AG09319 (cell line): ENCODE measurements at regions not wholly inside any gene's neighbourhood (a gene's known extent, or its start where the extent isn't known, plus 50 kb on each side); places are given as distances from the start of the nearest gene placed in this dataset.

Experiments used
- DNase-seq: peaks from one replicate; pipeline ENCODE4 v3.0.0-alpha.2; 2010; ENCODE audit warnings: low read depth; ENCODE audit errors: extremely low read depth
- CTCF ChIP-seq: IDR thresholded peaks from 2 replicates; pipeline ENCODE4 v1.5.1; 2011; ENCODE audit warnings: low read depth, mild to moderate bottlenecking, inconsistent platforms, low read length, moderate library complexity

- DNase-seq, result no peak
- TF ChIP-seq CTCF, result no peak
Measured at GRCh38 chr9:74016004-74016403, 481.1 kb upstream of the RORB start.

- DNase-seq, result peak; percentile 24
- no peak for TF ChIP-seq CTCF
Measured at GRCh38 chr9:74025402-74025925, 471.7 kb upstream of the RORB start.

- DNase-seq, result no peak
- TF ChIP-seq CTCF, result no peak
Measured at GRCh38 chr9:74032421-74032820, 464.7 kb upstream of the RORB start.

GRCh38 chr9:74035786-74036185 is 461.3 kb upstream of the RORB start:
- TF ChIP-seq CTCF, result no peak
- no peak for DNase-seq

- no peak for DNase-seq
- TF ChIP-seq CTCF, result no peak
Measured at GRCh38 chr9:74036549-74037231, 460.4 kb upstream of the RORB start.

- DNase-seq, result no peak
- no peak for TF ChIP-seq CTCF
Measured at GRCh38 chr9:74037274-74037673, 459.9 kb upstream of the RORB start.

- DNase-seq, result no peak
- TF ChIP-seq CTCF, result no peak
Measured at GRCh38 chr9:74041588-74041987, 455.5 kb upstream of the RORB start.
